ENCODE measurements at regions not wholly inside any gene's neighbourhood (a gene's known extent, or its start where the extent isn't known, plus 50 kb on each side); places are given as distances from the start of the nearest gene placed in this dataset.

GRCh38 chr18:24910221-24910620 is 441.7 kb downstream of the ZNF521 start:
- TF ChIP-seq POLR2A (IDR thresholded peaks at IDR 0.05) (no peak), CTCF (IDR thresholded peaks at IDR 0.05) (no peak), POLR2AphosphoS5 (IDR thresholded peaks at IDR 0.05) (no peak)
- Histone ChIP-seq H3K27ac (no peak overlapping the region), H3K4me3 (no peak overlapping the region)

GRCh38 chr18:24913507-24914170 is 438.3 kb downstream of the ZNF521 start:
- Histone ChIP-seq H3K4me3 (no peak overlapping the region), H3K27me3 (no peaks in the 10 kb centered on the region), H3K27ac (peak overlapping the region in 1 of 2 donors; percentile 32), H3K9me3 (no peaks in the 10 kb centered on the region), H3K36me3 (no peaks in the 10 kb centered on the region), H3K4me1 (no peaks in the 10 kb centered on the region)
- DNase-seq (ENCODE audit: low spot score in 2 of 2): no peak
- no peak for TF ChIP-seq POLR2AphosphoS5 (IDR thresholded peaks at IDR 0.05)
- no peak for TF ChIP-seq POLR2A (IDR thresholded peaks at IDR 0.05)
- intact Hi-C loops (cut with DNase I; ENCODE audit: low total_unique reads): no loop called here

More at GRCh38 chr18:24910221-24910620, 441.7 kb downstream of the ZNF521 start:
- intact Hi-C loops (cut with DNase I; ENCODE audit: low total_unique reads): no loop called here
- Histone ChIP-seq H3K36me3 (no peaks in the 10 kb centered on the region), H3K27me3 (no peaks in the 10 kb centered on the region), H3K4me1 (no peaks in the 10 kb centered on the region), H3K9me3 (no peaks in the 10 kb centered on the region)
- no peak for DNase-seq (ENCODE audit: low spot score in 2 of 2)

- TF ChIP-seq POLR2A (IDR thresholded peaks at IDR 0.05) (no peak), CTCF (IDR thresholded peaks at IDR 0.05) (no peak), POLR2AphosphoS5 (IDR thresholded peaks at IDR 0.05) (no peak)
- Histone ChIP-seq H3K36me3 (no peaks in the 10 kb centered on the region), H3K27ac (peak overlapping the region in 1 of 2 donors; percentile 32), H3K4me1 (no peaks in the 10 kb centered on the region), H3K27me3 (no peaks in the 10 kb centered on the region), H3K4me3 (no peak overlapping the region), H3K9me3 (no peaks in the 10 kb centered on the region)
- DNase-seq (ENCODE audit: low spot score in 2 of 2): no peak
- intact Hi-C loops (cut with DNase I; ENCODE audit: low total_unique reads): no loop called here
These were observed 437.8 kb downstream of the ZNF521 start for GRCh38 chr18:24914171-24914525.

- Histone ChIP-seq H3K4me3 (no peak overlapping the region), H3K9me3 (no peaks in the 10 kb centered on the region), H3K36me3 (no peaks in the 10 kb centered on the region), H3K27ac (no peak overlapping the region), H3K4me1 (no peaks in the 10 kb centered on the region), H3K27me3 (no peaks in the 10 kb centered on the region)
- no peak for DNase-seq (ENCODE audit: low spot score in 2 of 2)
- intact Hi-C loops (cut with DNase I; ENCODE audit: low total_unique reads): loop anchor here (5.0 kb wide), 1 partner anchor 1458 kb away; no protein-coding TSS in a partner anchor
- TF ChIP-seq CTCF (IDR thresholded peaks at IDR 0.05) (no peak), POLR2AphosphoS5 (IDR thresholded peaks at IDR 0.05) (no peak), POLR2A (IDR thresholded peaks at IDR 0.05) (no peak)
These were observed 437.3 kb downstream of the ZNF521 start for GRCh38 chr18:24914685-24915084.

GRCh38 chr18:24915547-24915946 is 436.4 kb downstream of the ZNF521 start:
- Histone ChIP-seq H3K9me3 (no peaks in the 10 kb centered on the region), H3K27me3 (no peaks in the 10 kb centered on the region), H3K36me3 (no peaks in the 10 kb centered on the region), H3K4me3 (no peak overlapping the region), H3K27ac (no peak overlapping the region), H3K4me1 (no peaks in the 10 kb centered on the region)
- DNase-seq (ENCODE audit: low spot score in 2 of 2): no peak
- TF ChIP-seq CTCF (IDR thresholded peaks at IDR 0.05) (no peak), POLR2AphosphoS5 (IDR thresholded peaks at IDR 0.05) (no peak), POLR2A (IDR thresholded peaks at IDR 0.05) (no peak)
- intact Hi-C loops (cut with DNase I; ENCODE audit: low total_unique reads): loop anchor here (5.0 kb wide), 1 partner anchor 1457 kb away; no protein-coding TSS in a partner anchor
